CD4-positive, alpha-beta T cell treated with Interleukin-15 for 1 hour (primary cell): ENCODE measurements at regions not wholly inside any gene's neighbourhood (a gene's known extent, or its start where the extent isn't known, plus 50 kb on each side); places are given as distances from the start of the nearest gene placed in this dataset.

Source experiments
- DNase-seq: peaks from one replicate; pipeline ENCODE4 v3.0.0-alpha.2; 2020

- no peak for DNase-seq
Measured at GRCh38 chr3:104717828-104718196, 648.9 kb upstream of the ALCAM start.

- DNase-seq, result no peak
Measured at GRCh38 chr3:104723000-104723399, 643.7 kb upstream of the ALCAM start.

GRCh38 chr3:104731074-104731473 is 635.6 kb upstream of the ALCAM start:
- DNase-seq, result no peak

- no peak for DNase-seq
Measured at GRCh38 chr3:104734627-104735026, 632.1 kb upstream of the ALCAM start.

GRCh38 chr3:104735691-104736090 is 631.0 kb upstream of the ALCAM start:
- DNase-seq, result no peak

GRCh38 chr3:104738271-104738670 is 628.4 kb upstream of the ALCAM start:
- no peak for DNase-seq

GRCh38 chr3:104740874-104741379 is 625.8 kb upstream of the ALCAM start:
- DNase-seq, result no peak

GRCh38 chr3:104742044-104742443 is 624.7 kb upstream of the ALCAM start:
- DNase-seq, result no peak

- DNase-seq, result no peak
Measured at GRCh38 chr3:104745313-104745712, 621.4 kb upstream of the ALCAM start.

- no peak for DNase-seq
Measured at GRCh38 chr3:104746056-104746455, 620.7 kb upstream of the ALCAM start.

- no peak for DNase-seq
Measured at GRCh38 chr3:104750581-104750980, 616.1 kb upstream of the ALCAM start.

- no peak for DNase-seq
Measured at GRCh38 chr3:104755791-104756190, 610.9 kb upstream of the ALCAM start.

GRCh38 chr3:104763007-104763406 is 603.7 kb upstream of the ALCAM start:
- DNase-seq, result no peak

- DNase-seq, result no peak
Measured at GRCh38 chr3:104764496-104764895, 602.2 kb upstream of the ALCAM start.

- DNase-seq, result no peak
Measured at GRCh38 chr3:104768886-104769285, 597.8 kb upstream of the ALCAM start.

GRCh38 chr3:104779324-104779723 is 587.4 kb upstream of the ALCAM start:
- no peak for DNase-seq

GRCh38 chr3:104781112-104781511 is 585.6 kb upstream of the ALCAM start:
- no peak for DNase-seq

GRCh38 chr3:104785947-104786346 is 580.8 kb upstream of the ALCAM start:
- DNase-seq, result no peak

GRCh38 chr3:104787306-104787705 is 579.4 kb upstream of the ALCAM start:
- no peak for DNase-seq

- DNase-seq, result no peak
Measured at GRCh38 chr3:104788807-104789206, 577.9 kb upstream of the ALCAM start.

GRCh38 chr3:104791331-104791730 is 575.4 kb upstream of the ALCAM start:
- no peak for DNase-seq

GRCh38 chr3:104796556-104796955 is 570.2 kb upstream of the ALCAM start:
- no peak for DNase-seq

- no peak for DNase-seq
Measured at GRCh38 chr3:104805042-104805441, 561.7 kb upstream of the ALCAM start.

- no peak for DNase-seq
Measured at GRCh38 chr3:104805508-104805907, 561.2 kb upstream of the ALCAM start.

- DNase-seq, result no peak
Measured at GRCh38 chr3:104810896-104811295, 555.8 kb upstream of the ALCAM start.

GRCh38 chr3:104816008-104816407 is 550.7 kb upstream of the ALCAM start:
- no peak for DNase-seq
